HEK293 (cell line): ENCODE measurements at regions not wholly inside any gene's neighbourhood (a gene's known extent, or its start where the extent isn't known, plus 50 kb on each side); places are given as distances from the start of the nearest gene placed in this dataset.

Experiments
- CTCF ChIA-PET: fragments of 350-600 bp; formaldehyde crosslinking; extraction: SDS; loops from one replicate; lab custom pipeline; 2021; ENCODE audit warnings: antibody characterized with exemption; lab: Yijun Ruan, JAX
- POLR2A ChIA-PET: fragments of 300-600 bp; formaldehyde crosslinking; extraction: SDS; loops from one replicate; lab custom pipeline; 2020; ENCODE audit warnings: antibody characterized with exemption, inconsistent platforms; lab: Yijun Ruan, JAX
- H3K27ac ChIP-seq: fragments of 200-500 bp; sonication (Bioruptor generic); 2 replicates; pipeline ENCODE4 v1.5.1; 2014; ENCODE audit warnings: low read depth, low read length, control low read depth, inconsistent platforms; ENCODE audit errors: extremely low read depth
- H3K36me3 ChIP-seq, 2 experiments: fragments of 200-500 bp in 1 of 2; sonication (Bioruptor generic) in 1 of 2; 1 replicate in 1 of 2; 2 replicates in 1 of 2; pipeline ENCODE4 v1.5.1; 2014 to 2017; ENCODE audit warnings: inconsistent platforms in 2 of 2, low read length in 2 of 2; ENCODE audit not compliant: control insufficient read depth in 2 of 2, insufficient read depth in 1 of 2
- H3K4me1 ChIP-seq: fragments of 200-500 bp; sonication (Bioruptor generic); 2 replicates; pipeline ENCODE4 v1.5.1; 2014; ENCODE audit warnings: mild to moderate bottlenecking, low read length, inconsistent platforms; ENCODE audit not compliant: control insufficient read depth, insufficient read depth
- H3K4me3 ChIP-seq: 2 replicates; pipeline ENCODE4 v1.5.1; 2011; ENCODE audit warnings: low read depth, mild to moderate bottlenecking, control low read depth, low read length, moderate library complexity
- H3K9me3 ChIP-seq: fragments of 200-500 bp; sonication (Bioruptor generic); 2 replicates; pipeline ENCODE4 v1.5.1; 2014; ENCODE audit warnings: low read depth, low read length, inconsistent platforms; ENCODE audit not compliant: control insufficient read depth, insufficient read depth
- GLI2 ChIP-seq: fragments of 450-650 bp; formaldehyde crosslinking; IDR thresholded peaks from 2 replicates; pipeline ENCODE4; 2017; ENCODE audit warnings: missing biosample characterization, missing genetic modification characterization, low read depth, borderline replicate concordance
- INSM2 ChIP-seq: fragments of 450-650 bp; formaldehyde crosslinking; IDR thresholded peaks from 2 replicates; pipeline ENCODE4 v1.5.1; 2016; ENCODE audit warnings: missing biosample characterization, missing genetic modification characterization
- OVOL3 ChIP-seq: fragments of 450-650 bp; formaldehyde crosslinking; IDR thresholded peaks from 2 replicates; pipeline ENCODE4 v1.5.1; 2016; ENCODE audit warnings: missing biosample characterization, missing genetic modification characterization
- SCRT1 ChIP-seq: fragments of 450-650 bp; formaldehyde crosslinking; IDR thresholded peaks from 2 replicates; pipeline ENCODE4 v1.5.1; 2016; ENCODE audit warnings: missing biosample characterization, missing genetic modification characterization, borderline replicate concordance
- TRIM28 ChIP-seq: IDR thresholded peaks from 2 replicates; pipeline ENCODE4 v1.6.1; 2011; ENCODE audit warnings: low read length, control low read depth, borderline replicate concordance
- ZBTB26 ChIP-seq: fragments of 450-650 bp; formaldehyde crosslinking; optimal IDR thresholded peaks from 2 replicates; pipeline ENCODE3; 2016; ENCODE audit warnings: missing biosample characterization, mild to moderate bottlenecking, missing genetic modification characterization
- ZBTB6 ChIP-seq: fragments of 450-650 bp; formaldehyde crosslinking; IDR thresholded peaks from 2 replicates; pipeline ENCODE4 v1.5.1; 2017; ENCODE audit warnings: missing biosample characterization, missing genetic modification characterization
- ZIC2 ChIP-seq: fragments of 450-650 bp; formaldehyde crosslinking; IDR thresholded peaks from 2 replicates; pipeline ENCODE4 v1.5.1; 2016; ENCODE audit warnings: missing biosample characterization, missing genetic modification characterization
- ZNF132 ChIP-seq: fragments of 450-650 bp; formaldehyde crosslinking; IDR thresholded peaks from 2 replicates; pipeline ENCODE4 v1.5.1; 2017; ENCODE audit warnings: missing biosample characterization, missing genetic modification characterization, borderline replicate concordance
- ZNF133 ChIP-seq: fragments of 450-650 bp; formaldehyde crosslinking; IDR thresholded peaks from 2 replicates; pipeline ENCODE4 v1.5.1; 2016; ENCODE audit warnings: missing biosample characterization, missing genetic modification characterization
- ZNF157 ChIP-seq: fragments of 450-650 bp; formaldehyde crosslinking; IDR thresholded peaks from 2 replicates; pipeline ENCODE4 v1.5.1; 2016; ENCODE audit warnings: missing biosample characterization, missing genetic modification characterization
- ZNF16 ChIP-seq: fragments of 450-650 bp; formaldehyde crosslinking; IDR thresholded peaks from 2 replicates; pipeline ENCODE4 v1.5.1; 2016; ENCODE audit warnings: low read depth, missing biosample characterization, missing genetic modification characterization
- ZNF2 ChIP-seq: fragments of 450-650 bp; formaldehyde crosslinking; IDR thresholded peaks from 2 replicates; pipeline ENCODE4 v1.5.1; 2016; ENCODE audit warnings: missing biosample characterization, missing genetic modification characterization
- ZNF202 ChIP-seq: fragments of 450-650 bp; formaldehyde crosslinking; IDR thresholded peaks from 2 replicates; pipeline ENCODE4 v1.5.1; 2016; ENCODE audit warnings: missing biosample characterization, missing genetic modification characterization, borderline replicate concordance
- ZNF248 ChIP-seq: fragments of 450-650 bp; formaldehyde crosslinking; IDR thresholded peaks from 2 replicates; pipeline ENCODE4 v1.5.1; 2017; ENCODE audit warnings: missing biosample characterization, missing genetic modification characterization
- ZNF394 ChIP-seq: fragments of 450-650 bp; formaldehyde crosslinking; IDR thresholded peaks from 2 replicates; pipeline ENCODE4 v1.5.1; 2016; ENCODE audit warnings: missing biosample characterization, missing genetic modification characterization, mild to moderate bottlenecking, moderate library complexity, borderline replicate concordance
- ZNF423 ChIP-seq: fragments of 450-650 bp; formaldehyde crosslinking; IDR thresholded peaks from 2 replicates; pipeline ENCODE4 v1.5.1; 2016; ENCODE audit warnings: missing biosample characterization, missing genetic modification characterization
- ZNF426 ChIP-seq: fragments of 450-650 bp; formaldehyde crosslinking; IDR thresholded peaks from 2 replicates; pipeline ENCODE4 v1.5.1; 2017; ENCODE audit warnings: missing biosample characterization, missing genetic modification characterization, mild to moderate bottlenecking, inconsistent platforms, moderate library complexity
- ZNF433 ChIP-seq: fragments of 450-650 bp; formaldehyde crosslinking; IDR thresholded peaks from 2 replicates; pipeline ENCODE4 v1.5.1; 2016; ENCODE audit warnings: missing biosample characterization, missing genetic modification characterization, low read depth
- ZNF48 ChIP-seq: fragments of 450-650 bp; formaldehyde crosslinking; IDR thresholded peaks from 2 replicates; pipeline ENCODE4 v1.5.1; 2016; ENCODE audit warnings: missing biosample characterization, missing genetic modification characterization
- ZNF610 ChIP-seq: fragments of 450-650 bp; formaldehyde crosslinking; IDR thresholded peaks from 2 replicates; pipeline ENCODE4 v1.5.1; 2016; ENCODE audit warnings: missing biosample characterization, missing genetic modification characterization, borderline replicate concordance
- ZNF664 ChIP-seq: fragments of 450-650 bp; formaldehyde crosslinking; IDR thresholded peaks from 2 replicates; pipeline ENCODE4 v1.5.1; 2016; ENCODE audit warnings: missing biosample characterization, missing genetic modification characterization
- ZNF704 ChIP-seq: fragments of 450-650 bp; formaldehyde crosslinking; IDR thresholded peaks from 2 replicates; pipeline ENCODE4 v1.5.1; 2016; ENCODE audit warnings: missing biosample characterization, missing genetic modification characterization
- ZNF776 ChIP-seq: fragments of 450-650 bp; formaldehyde crosslinking; IDR thresholded peaks from 2 replicates; pipeline ENCODE4 v1.5.0; 2017; ENCODE audit warnings: missing biosample characterization, missing genetic modification characterization, borderline replicate concordance
- ZSCAN16 ChIP-seq: fragments of 450-650 bp; formaldehyde crosslinking; IDR thresholded peaks from 2 replicates; pipeline ENCODE4 v1.5.1; 2016; ENCODE audit warnings: missing biosample characterization, missing genetic modification characterization
- ZSCAN4 ChIP-seq: fragments of 450-650 bp; formaldehyde crosslinking; IDR thresholded peaks from 2 replicates; pipeline ENCODE4 v1.5.1; 2017; ENCODE audit warnings: missing biosample characterization, missing genetic modification characterization

- TF ChIP-seq ZNF433, result no peak
- no peak for TF ChIP-seq INSM2 (tag by site-specific recombination)
- TF ChIP-seq ZNF776 (tag by site-specific recombination), result no peak
- no peak for TF ChIP-seq SCRT1 (tag by site-specific recombination)
- TF ChIP-seq ZNF48 (tag by site-specific recombination), result no peak
- TF ChIP-seq ZBTB6 (tag by site-specific recombination), result no peak
- TF ChIP-seq ZNF704, result no peak
- TF ChIP-seq, all 188 proteins: peak for 0
These were observed 115.9 kb downstream of the RHOU start (continued) for GRCh38 chr1:228851193-228851592.

- Histone ChIP-seq H3K36me3 (no peaks in the 10 kb centered on the region), H3K27ac (no peak overlapping the region), H3K4me1 (no peaks in the 10 kb centered on the region), H3K9me3 (no peaks in the 10 kb centered on the region), H3K4me3 (no peak overlapping the region)
- POLR2A ChIA-PET, result no interaction called here
- CTCF ChIA-PET, result interaction anchor here (0.5 kb wide), 1 partner anchor 377 kb away, joined by 3 read pairs; no protein-coding TSS in a partner anchor
- TF ChIP-seq ZBTB26 (tag by site-specific recombination), result no peak
- TF ChIP-seq ZNF16 (tag by site-specific recombination), result no peak
- TF ChIP-seq ZNF132, result no peak
- TF ChIP-seq ZSCAN16, result no peak
- TF ChIP-seq ZNF704, result no peak
- no peak for TF ChIP-seq ZNF248 (tag by site-specific recombination)
- no peak for TF ChIP-seq TRIM28
- no peak for TF ChIP-seq OVOL3 (tag by site-specific recombination)
- TF ChIP-seq ZNF157 (tag by site-specific recombination), result no peak
- no peak for TF ChIP-seq ZNF426 (tag by site-specific recombination)
- TF ChIP-seq ZNF133 (tag by site-specific recombination), result no peak
- no peak for TF ChIP-seq ZIC2 (tag by site-specific recombination)
- no peak for TF ChIP-seq ZNF664 (tag by site-specific recombination)
- TF ChIP-seq GLI2, result no peak
- no peak for TF ChIP-seq ZNF423
- TF ChIP-seq ZNF610 (tag by site-specific recombination), result no peak
- TF ChIP-seq ZNF202 (tag by site-specific recombination), result no peak
- no peak for TF ChIP-seq ZNF394 (tag by site-specific recombination)
- no peak for TF ChIP-seq ZSCAN4
- TF ChIP-seq ZNF2 (tag by site-specific recombination), result no peak
These were observed 116.3 kb downstream of the RHOU start for GRCh38 chr1:228851618-228852017.
